ENCODE measurements at regions not wholly inside any gene's neighbourhood (a gene's known extent, or its start where the extent isn't known, plus 50 kb on each side); places are given as distances from the start of the nearest gene placed in this dataset.

GRCh38 chr4:30929649-30930048 is 209.5 kb downstream of the PCDH7 start:
- no peak overlapping the region for H3K27ac ChIP-seq (replicated peaks in 1 of 4)
- H3K9me3 ChIP-seq, result no peaks in the 10 kb centered on the region
- TF ChIP-seq POLR2AphosphoS5 (IDR thresholded peaks at IDR 0.05) (no peak), EP300 (IDR thresholded peaks at IDR 0.05) (no peak), POLR2A (IDR thresholded peaks at IDR 0.05; ENCODE audit: low read depth) (no peak)
- TF ChIP-seq, protein P1, sequence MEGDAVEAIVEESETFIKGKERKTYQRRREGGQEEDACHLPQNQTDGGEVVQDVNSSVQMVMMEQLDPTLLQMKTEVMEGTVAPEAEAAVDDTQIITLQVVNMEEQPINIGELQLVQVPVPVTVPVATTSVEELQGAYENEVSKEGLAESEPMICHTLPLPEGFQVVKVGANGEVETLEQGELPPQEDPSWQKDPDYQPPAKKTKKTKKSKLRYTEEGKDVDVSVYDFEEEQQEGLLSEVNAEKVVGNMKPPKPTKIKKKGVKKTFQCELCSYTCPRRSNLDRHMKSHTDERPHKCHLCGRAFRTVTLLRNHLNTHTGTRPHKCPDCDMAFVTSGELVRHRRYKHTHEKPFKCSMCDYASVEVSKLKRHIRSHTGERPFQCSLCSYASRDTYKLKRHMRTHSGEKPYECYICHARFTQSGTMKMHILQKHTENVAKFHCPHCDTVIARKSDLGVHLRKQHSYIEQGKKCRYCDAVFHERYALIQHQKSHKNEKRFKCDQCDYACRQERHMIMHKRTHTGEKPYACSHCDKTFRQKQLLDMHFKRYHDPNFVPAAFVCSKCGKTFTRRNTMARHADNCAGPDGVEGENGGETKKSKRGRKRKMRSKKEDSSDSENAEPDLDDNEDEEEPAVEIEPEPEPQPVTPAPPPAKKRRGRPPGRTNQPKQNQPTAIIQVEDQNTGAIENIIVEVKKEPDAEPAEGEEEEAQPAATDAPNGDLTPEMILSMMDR (IDR thresholded peaks at IDR 0.05), result no peak
- no peaks in the 10 kb centered on the region for H3K36me3 ChIP-seq
- WGBS, result 96% methylated on average over 2 of the region's 2 CpGs
- H3K4me1 ChIP-seq, result peaks cover 0 to 7% (median 0%) of the 10 kb centered on the region in 4 donors
- no peaks in the 10 kb centered on the region for H3K27me3 ChIP-seq
- intact Hi-C loops (cut with DNase I), result no loop called here
- no peak overlapping the region for H3K4me3 ChIP-seq
- no peak for DNase-seq (ENCODE audit: extremely low spot score)

DNA sequence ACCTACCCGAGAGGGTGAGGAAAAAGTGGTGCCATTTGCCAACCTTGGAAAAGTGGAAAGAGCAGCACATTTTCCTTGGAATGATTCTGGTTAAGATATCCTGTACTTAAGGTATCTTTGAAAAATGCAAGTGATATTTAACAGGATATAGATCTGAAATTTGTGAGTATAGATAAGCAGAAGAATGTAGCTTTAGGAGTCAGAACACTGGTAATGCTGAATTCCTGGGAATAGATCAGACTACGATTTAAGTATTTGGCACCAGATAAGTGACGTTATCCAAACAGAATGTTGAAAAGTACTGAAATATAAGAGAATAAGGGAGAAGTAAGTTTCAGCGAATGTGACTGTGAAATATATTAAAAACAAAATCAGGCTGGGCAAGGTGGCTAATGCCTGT is 210.1 kb downstream of the PCDH7 start:
- no peak for DNase-seq (ENCODE audit: extremely low spot score)
- no peak for TF ChIP-seq POLR2A (IDR thresholded peaks at IDR 0.05; ENCODE audit: low read depth)
- TF ChIP-seq EP300 (IDR thresholded peaks at IDR 0.05), result no peak
- no peak for TF ChIP-seq POLR2AphosphoS5 (IDR thresholded peaks at IDR 0.05)
- TF ChIP-seq, protein P1 (IDR thresholded peaks at IDR 0.05), result no peak
- Histone ChIP-seq H3K4me3 (no peak overlapping the region), H3K4me1 (peaks cover 0 to 7% (median 0%) of the 10 kb centered on the region in 4 donors), H3K9me3 (no peaks in the 10 kb centered on the region), H3K36me3 (no peaks in the 10 kb centered on the region), H3K27me3 (no peaks in the 10 kb centered on the region), H3K27ac (replicated peaks in 1 of 4) (no peak overlapping the region)
- intact Hi-C loops (cut with DNase I), result no loop called here
- WGBS, result 86% methylated on average over 4 of the region's 4 CpGs

GRCh38 chr4:30932581-30932980 is 212.4 kb downstream of the PCDH7 start:
- H3K27me3 ChIP-seq, result no peaks in the 10 kb centered on the region
- DNase-seq (ENCODE audit: extremely low spot score), result no peak
- H3K4me1 ChIP-seq, result peaks cover 0 to 7% (median 0%) of the 10 kb centered on the region in 4 donors
- intact Hi-C loops (cut with DNase I), result no loop called here
- H3K4me3 ChIP-seq, result no peak overlapping the region
- WGBS, result 87% methylated on average over 3 of the region's 3 CpGs
- H3K36me3 ChIP-seq, result no peaks in the 10 kb centered on the region
- no peak overlapping the region for H3K27ac ChIP-seq (replicated peaks in 1 of 4)
- no peak for TF ChIP-seq EP300 (IDR thresholded peaks at IDR 0.05)
- TF ChIP-seq, protein P1 (IDR thresholded peaks at IDR 0.05), result no peak
- no peak for TF ChIP-seq POLR2AphosphoS5 (IDR thresholded peaks at IDR 0.05)
- no peak for TF ChIP-seq POLR2A (IDR thresholded peaks at IDR 0.05; ENCODE audit: low read depth)
- H3K9me3 ChIP-seq, result no peaks in the 10 kb centered on the region

- intact Hi-C loops (cut with DNase I), result no loop called here
- DNase-seq (ENCODE audit: extremely low spot score), result no peak
These were observed 218.9 kb downstream of the PCDH7 start for GRCh38 chr4:30939069-30939468.

More at GRCh38 chr4:30939069-30939468, 218.9 kb downstream of the PCDH7 start:
- TF ChIP-seq EP300 (IDR thresholded peaks at IDR 0.05), result no peak
- no peak for TF ChIP-seq POLR2A (IDR thresholded peaks at IDR 0.05; ENCODE audit: low read depth)
- TF ChIP-seq, protein P1 (IDR thresholded peaks at IDR 0.05), result no peak
- no peak for TF ChIP-seq POLR2AphosphoS5 (IDR thresholded peaks at IDR 0.05)
- H3K4me1 ChIP-seq, result peaks cover 0 to 6% (median 5%) of the 10 kb centered on the region in 4 donors
- H3K9me3 ChIP-seq, result no peaks in the 10 kb centered on the region
- H3K27ac ChIP-seq (replicated peaks in 1 of 4), result no peak overlapping the region
- H3K4me3 ChIP-seq, result no peak overlapping the region
- H3K36me3 ChIP-seq, result no peaks in the 10 kb centered on the region
- H3K27me3 ChIP-seq, result no peaks in the 10 kb centered on the region
